Natural killer cell (primary cell): ENCODE measurements at regions not wholly inside any gene's neighbourhood (a gene's known extent, or its start where the extent isn't known, plus 50 kb on each side); places are given as distances from the start of the nearest gene placed in this dataset.
"Not testable (repeated sequence)": the region's sequence is repeated elsewhere in the genome, so short reads cannot be mapped to it uniquely, and the experiment has no call there.

Experiments
- ATAC-seq, 3 donors: fragments of 150-1000 bp in 2 of 3; fragments of 200-7000 bp in 1 of 3; cut with Tn5 transposase; 1 replicate in 1 of 3; 2 replicates in 2 of 3; pipeline ENCODE4 v1.10.0; 2021; ENCODE audit warnings: mild to moderate bottlenecking in 2 of 3, moderate library complexity in 2 of 3
- DNase-seq, 2 donors: peaks; one replicate each; pipeline versions ENCODE4 v3.0.0 to v3.0.0-alpha.2; 2013 to 2021; ENCODE audit warnings: mixed read lengths in 1 of 2
- H3K27ac ChIP-seq: one replicate; pipeline ENCODE4 v1.5.1; 2013; ENCODE audit warnings: mild to moderate bottlenecking, low read length
- H3K27me3 ChIP-seq: one replicate; pipeline ENCODE4 v1.6.1; 2013; ENCODE audit warnings: low read length; ENCODE audit not compliant: control insufficient read depth, insufficient read depth
- H3K36me3 ChIP-seq: one replicate; pipeline ENCODE4 v1.6.1; 2013; ENCODE audit warnings: low read length; ENCODE audit not compliant: control insufficient read depth, insufficient read depth
- H3K4me1 ChIP-seq: one replicate; pipeline ENCODE4 v1.6.1; 2013; ENCODE audit warnings: low read length; ENCODE audit not compliant: control insufficient read depth, insufficient read depth
- H3K4me3 ChIP-seq: one replicate; pipeline ENCODE4 v1.5.1; 2013; ENCODE audit warnings: low read length
- H3K9me3 ChIP-seq: one replicate; pipeline ENCODE4 v1.6.1; 2013; ENCODE audit warnings: low read length; ENCODE audit not compliant: control insufficient read depth, insufficient read depth
- H3K27ac Mint-ChIP-seq, 2 donors: one replicate each; pipeline ENCODE4 v1.8.0; 2022; ENCODE audit warnings: mild to moderate bottlenecking in 2 of 2, mixed read lengths in 2 of 2, moderate library complexity in 1 of 2
- H3K27me3 Mint-ChIP-seq, 2 donors: one replicate each; pipeline ENCODE4 v1.8.0; 2022; ENCODE audit warnings: low read depth in 2 of 2, mixed read lengths in 2 of 2
- H3K36me3 Mint-ChIP-seq: one replicate; pipeline ENCODE4 v1.8.0; 2022; ENCODE audit warnings: mixed read lengths
- H3K4me1 Mint-ChIP-seq, 2 donors: one replicate each; pipeline ENCODE4 v1.8.0; 2022; ENCODE audit warnings: mixed read lengths in 2 of 2
- H3K4me3 Mint-ChIP-seq: one replicate; pipeline ENCODE4 v1.8.0; 2022; ENCODE audit warnings: mild to moderate bottlenecking, moderate library complexity, mixed read lengths
- H3K9me3 Mint-ChIP-seq, 2 donors: one replicate each; pipeline ENCODE4 v1.8.0; 2022; ENCODE audit warnings: mixed read lengths in 2 of 2
- WGBS: methylation state at CpG from one replicate; pipeline ENCODE4 v1.1.7; 2013; ENCODE audit warnings: missing lambda C conversion rate; ENCODE audit not compliant: insufficient coverage; 5-methylcytosine and 5-hydroxymethylcytosine counted together
- intact Hi-C: fragments of 100-400 bp; cut with micrococcal nuclease; formaldehyde crosslinking; loops from one replicate; pipeline ENCODE4 v1.14.2; 2022
- TF ChIP-seq, protein P1 (sequence below): fragments of 200-600 bp; IDR thresholded peaks from one replicate; pipeline ENCODE4 v1.8.0; 2022; ENCODE audit warnings: antibody characterized with exemption

DNA sequence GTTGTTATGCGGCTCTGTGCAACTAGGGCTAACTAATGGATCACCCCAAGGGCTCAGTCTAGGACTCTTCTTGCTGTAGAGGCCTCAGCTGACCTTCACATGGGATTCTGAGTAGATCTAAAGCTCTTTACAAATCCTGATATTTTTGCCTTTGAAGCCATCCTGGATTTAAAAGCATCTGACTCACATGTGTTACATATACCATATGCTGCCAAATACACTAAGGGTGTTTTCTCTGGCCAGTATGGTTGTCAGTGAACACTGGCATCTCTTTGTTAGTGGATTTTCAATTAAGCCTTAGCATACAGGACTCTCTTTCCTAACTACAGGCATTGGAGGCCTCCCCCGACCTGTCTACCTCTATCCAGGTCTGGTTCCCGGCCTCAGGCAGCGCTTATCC, 992.8 kb upstream of the FANCL start:
- intact Hi-C loops, result no loop called here
- H3K4me3 ChIP-seq, result no peak overlapping the region

DNA sequence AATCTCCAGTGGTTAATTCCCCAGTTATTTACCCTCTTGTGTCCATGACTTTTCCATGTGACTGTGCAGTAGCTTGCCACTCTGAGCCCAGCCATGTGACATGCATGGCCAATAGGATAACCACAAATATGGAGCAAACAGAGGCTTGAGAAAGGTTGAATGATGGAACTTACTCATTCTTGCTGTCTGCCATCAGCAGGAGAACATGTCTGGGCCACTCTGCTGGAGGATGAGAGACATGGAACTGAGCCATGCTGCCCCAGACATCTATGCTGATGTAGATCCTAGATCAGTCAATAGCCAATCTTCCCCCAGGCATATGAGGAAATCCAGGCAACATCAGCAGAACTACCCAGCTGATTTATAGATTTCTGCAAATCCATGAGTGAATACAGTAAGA, 992.3 kb upstream of the FANCL start:
- no peak for DNase-seq
- no peaks in the 10 kb centered on the region for H3K4me1 Mint-ChIP-seq
- no peaks in the 10 kb centered on the region for H3K27me3 ChIP-seq
- no peak overlapping the region for H3K4me3 ChIP-seq
- no peak overlapping the region for H3K27ac Mint-ChIP-seq
- H3K9me3 ChIP-seq, result no peaks in the 10 kb centered on the region
- ATAC-seq, result no peak
- H3K36me3 ChIP-seq, result no peaks in the 10 kb centered on the region
- H3K36me3 Mint-ChIP-seq, result no peaks in the 10 kb centered on the region
- intact Hi-C loops, result no loop called here
- H3K27me3 Mint-ChIP-seq, result no peaks in the 10 kb centered on the region
- H3K27ac ChIP-seq, result no peak overlapping the region
- no peak overlapping the region for H3K4me3 Mint-ChIP-seq
- H3K4me1 ChIP-seq, result no peaks in the 10 kb centered on the region
- TF ChIP-seq, protein P1, sequence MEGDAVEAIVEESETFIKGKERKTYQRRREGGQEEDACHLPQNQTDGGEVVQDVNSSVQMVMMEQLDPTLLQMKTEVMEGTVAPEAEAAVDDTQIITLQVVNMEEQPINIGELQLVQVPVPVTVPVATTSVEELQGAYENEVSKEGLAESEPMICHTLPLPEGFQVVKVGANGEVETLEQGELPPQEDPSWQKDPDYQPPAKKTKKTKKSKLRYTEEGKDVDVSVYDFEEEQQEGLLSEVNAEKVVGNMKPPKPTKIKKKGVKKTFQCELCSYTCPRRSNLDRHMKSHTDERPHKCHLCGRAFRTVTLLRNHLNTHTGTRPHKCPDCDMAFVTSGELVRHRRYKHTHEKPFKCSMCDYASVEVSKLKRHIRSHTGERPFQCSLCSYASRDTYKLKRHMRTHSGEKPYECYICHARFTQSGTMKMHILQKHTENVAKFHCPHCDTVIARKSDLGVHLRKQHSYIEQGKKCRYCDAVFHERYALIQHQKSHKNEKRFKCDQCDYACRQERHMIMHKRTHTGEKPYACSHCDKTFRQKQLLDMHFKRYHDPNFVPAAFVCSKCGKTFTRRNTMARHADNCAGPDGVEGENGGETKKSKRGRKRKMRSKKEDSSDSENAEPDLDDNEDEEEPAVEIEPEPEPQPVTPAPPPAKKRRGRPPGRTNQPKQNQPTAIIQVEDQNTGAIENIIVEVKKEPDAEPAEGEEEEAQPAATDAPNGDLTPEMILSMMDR, result no peak
- peaks cover 3% of the 10 kb centered on the region in 2 donors for H3K9me3 Mint-ChIP-seq

More for the DNA sequence above, 992.8 kb upstream of the FANCL start:
- no peak overlapping the region for H3K4me3 Mint-ChIP-seq
- Histone ChIP-seq H3K4me1 (no peaks in the 10 kb centered on the region), H3K36me3 (no peaks in the 10 kb centered on the region), H3K27ac (no peak overlapping the region), H3K9me3 (no peaks in the 10 kb centered on the region), H3K27me3 (no peaks in the 10 kb centered on the region)
- WGBS, result 91% methylated on average over 4 of the region's 4 CpGs
- H3K27ac Mint-ChIP-seq, result no peak overlapping the region
- H3K36me3 Mint-ChIP-seq, result no peaks in the 10 kb centered on the region
- TF ChIP-seq, protein P1, result no peak
- DNase-seq (no peak), ATAC-seq (no peak)
- no peaks in the 10 kb centered on the region for H3K27me3 Mint-ChIP-seq
- peaks cover 2 to 3% of the 10 kb centered on the region in 2 donors for H3K9me3 Mint-ChIP-seq
- H3K4me1 Mint-ChIP-seq, result no peaks in the 10 kb centered on the region

DNA sequence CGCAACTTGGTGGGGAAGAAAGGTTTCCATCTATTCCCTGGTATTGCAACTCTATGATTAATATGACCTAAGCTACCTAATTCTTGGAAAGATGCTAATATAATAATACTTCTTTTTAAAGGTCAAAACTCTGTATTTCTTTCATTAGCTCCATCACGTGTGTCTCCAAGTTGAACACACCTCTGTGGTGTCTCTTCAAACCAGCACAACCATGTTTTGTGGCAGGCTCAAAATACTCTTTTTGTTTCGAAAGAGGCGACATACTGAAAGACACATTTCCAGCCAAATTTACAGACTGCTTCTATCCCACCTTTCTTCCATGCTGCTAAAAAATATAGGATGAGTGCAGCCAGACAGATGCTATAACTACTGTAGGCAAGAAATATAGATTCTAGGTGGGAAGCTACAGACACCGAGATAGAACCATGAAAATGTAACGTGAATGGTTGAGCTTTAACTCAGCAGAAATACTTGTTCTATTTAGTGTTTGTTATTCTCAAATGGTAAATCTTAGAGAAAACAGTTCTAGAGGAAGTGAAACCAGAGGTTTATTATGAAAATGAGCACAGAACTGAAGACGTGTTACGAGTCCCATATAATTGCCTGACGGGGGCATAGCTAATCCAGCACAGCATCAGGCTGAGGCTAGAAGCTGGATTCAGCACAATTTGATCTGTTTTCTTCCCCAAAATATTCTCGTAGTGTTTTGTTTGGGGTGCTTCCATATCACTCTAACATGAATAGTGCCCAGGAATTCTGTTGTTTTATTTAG, 991.5 kb upstream of the FANCL start:
- intact Hi-C loops, result no loop called here
- H3K9me3 Mint-ChIP-seq, result peaks cover 3 to 5% of the 10 kb centered on the region in 2 donors
- Histone ChIP-seq H3K27ac (no peak overlapping the region), H3K36me3 (no peaks in the 10 kb centered on the region), H3K9me3 (no peaks in the 10 kb centered on the region), H3K27me3 (no peaks in the 10 kb centered on the region), H3K4me3 (no peak overlapping the region), H3K4me1 (no peaks in the 10 kb centered on the region)
- H3K36me3 Mint-ChIP-seq, result no peaks in the 10 kb centered on the region
- WGBS, result 79% methylated on average over 8 of the region's 10 CpGs
- H3K27me3 Mint-ChIP-seq, result no peaks in the 10 kb centered on the region
- ATAC-seq (no peak), DNase-seq (no peak)
- TF ChIP-seq, protein P1, result no peak
- no peak overlapping the region for H3K4me3 Mint-ChIP-seq
- no peaks in the 10 kb centered on the region for H3K4me1 Mint-ChIP-seq
- H3K27ac Mint-ChIP-seq, result no peak overlapping the region

DNA sequence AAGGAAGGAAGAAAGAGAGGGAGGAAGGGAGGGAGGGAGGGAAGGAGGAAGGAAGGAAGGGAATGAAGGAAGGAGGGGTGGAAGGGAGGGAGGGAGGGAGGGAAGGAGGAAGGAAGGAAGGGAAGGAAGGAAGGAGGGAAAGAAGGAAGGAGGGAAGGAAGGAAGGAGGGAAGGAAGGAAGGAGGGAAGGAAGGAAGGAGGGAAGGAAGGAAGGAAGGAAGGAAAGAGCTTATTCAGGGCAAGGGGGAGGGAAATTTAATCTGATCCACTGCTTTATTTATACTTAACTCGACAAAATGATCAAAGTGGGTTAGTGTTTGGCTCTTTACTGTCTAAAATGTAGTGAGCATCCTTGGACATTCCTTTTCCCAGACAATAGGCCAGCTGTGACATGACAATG, 985.2 kb upstream of the FANCL start:
- H3K4me3 Mint-ChIP-seq, H3K4me1 ChIP-seq, DNase-seq, H3K27me3 Mint-ChIP-seq, H3K9me3 Mint-ChIP-seq, ATAC-seq, H3K4me3 ChIP-seq, H3K36me3 Mint-ChIP-seq, intact Hi-C loops, H3K9me3 ChIP-seq, H3K36me3 ChIP-seq, H3K4me1 Mint-ChIP-seq, H3K27ac Mint-ChIP-seq, H3K27me3 ChIP-seq, H3K27ac ChIP-seq: not testable (repeated sequence)
- no CpG with 5 or more reads among the region's 1 CpG for WGBS
